ENCODE measurements at regions not wholly inside any gene's neighbourhood (a gene's known extent, or its start where the extent isn't known, plus 50 kb on each side); places are given as distances from the start of the nearest gene placed in this dataset.

GRCh38 chr4:13047591-13047990 lies 436.5 kb downstream of the RAB28 start:
- TF ChIP-seq POLR2AphosphoS5 (IDR thresholded peaks at IDR 0.05; ENCODE audit: low read depth, low read length) (no peak), REST (IDR thresholded peaks at IDR 0.05; ENCODE audit: insufficient read depth in 1 of 2, low read depth in 2 of 2, low read length in 2 of 2) (no peak), TAF1 (IDR thresholded peaks at IDR 0.05; ENCODE audit: borderline replicate concordance, insufficient read depth, low read length) (no peak), SIN3A (IDR thresholded peaks at IDR 0.05; ENCODE audit: borderline replicate concordance, insufficient read depth, low read length) (no peak)
